ENCODE measurements at regions not wholly inside any gene's neighbourhood (a gene's known extent, or its start where the extent isn't known, plus 50 kb on each side); places are given as distances from the start of the nearest gene placed in this dataset.
A peak's percentile ranks its signal among the peaks of the same experiment; 100 is the strongest.

DNA sequence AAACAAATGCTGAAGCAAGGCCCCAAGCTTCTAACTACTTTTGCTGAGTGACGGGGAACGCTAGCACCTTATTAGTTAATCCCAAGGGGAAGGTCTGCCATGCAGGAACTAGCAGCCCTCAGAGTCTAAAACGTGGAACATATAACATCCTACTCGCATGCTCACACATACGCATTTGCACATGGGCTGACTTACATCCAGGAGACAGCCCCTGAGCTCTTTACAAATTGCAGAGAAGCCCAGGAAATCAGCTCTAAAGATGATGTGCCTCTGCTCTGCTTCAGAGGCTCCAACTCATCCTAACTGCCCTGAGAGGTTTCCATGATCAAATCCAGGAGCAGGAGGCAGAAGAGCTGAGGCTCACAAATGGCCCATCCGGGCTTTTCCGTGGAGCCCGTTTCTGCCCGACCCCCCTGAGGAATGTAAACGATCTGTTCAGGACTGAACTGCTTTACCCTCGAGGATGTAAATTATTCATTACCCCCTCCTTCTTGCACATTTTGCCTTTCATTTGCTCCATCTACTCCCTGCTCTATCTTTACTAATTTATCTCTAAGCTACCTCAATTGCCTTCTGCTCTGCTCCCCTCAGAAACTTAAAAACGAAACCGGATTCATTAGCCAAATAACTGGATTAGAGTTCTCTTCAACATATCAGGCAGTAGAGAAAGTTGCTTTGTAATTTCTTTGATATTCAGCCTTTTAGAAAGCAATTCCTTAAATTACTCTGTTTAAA is 141.9 kb upstream of the CCDC54 start:
- Histone ChIP-seq H3K36me3 (replicated peaks; ENCODE audit: control insufficient read depth, insufficient read depth, low read length) (no peaks in the 10 kb centered on the region), H3K4me3 (ENCODE audit: insufficient read depth, low read depth, low read length) (no peak overlapping the region), H3K27me3 (ENCODE audit: control insufficient read depth, insufficient read depth, low read length) (no peaks in the 10 kb centered on the region)
- DNase-seq, result peak; percentile 6

DNA sequence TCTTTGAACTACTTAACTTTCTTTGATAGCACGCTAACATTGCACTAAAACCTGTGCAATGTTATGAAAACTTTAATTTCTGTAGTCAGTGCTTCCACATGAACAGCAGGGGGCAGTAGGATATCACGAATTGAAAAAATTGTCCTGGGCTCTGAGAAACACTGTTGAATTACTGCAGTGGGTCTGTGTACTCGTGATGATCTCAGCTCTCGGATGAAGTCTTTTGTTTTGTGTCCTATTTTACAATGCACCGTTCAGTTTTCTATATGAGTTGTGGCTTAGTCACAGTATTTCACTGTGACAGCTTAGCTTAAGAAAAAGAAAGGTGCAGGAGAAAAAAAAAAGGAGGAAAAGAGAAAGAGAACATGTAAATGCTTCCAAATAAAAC is 141.3 kb upstream of the CCDC54 start:
- Histone ChIP-seq H3K4me3 (ENCODE audit: insufficient read depth, low read depth, low read length) (no peak overlapping the region), H3K27me3 (ENCODE audit: control insufficient read depth, insufficient read depth, low read length) (peaks cover 4% of the 10 kb centered on the region; the same call in 1 of the 2 replicates), H3K36me3 (replicated peaks; ENCODE audit: control insufficient read depth, insufficient read depth, low read length) (no peaks in the 10 kb centered on the region)
- peak; percentile 64 for DNase-seq

DNA sequence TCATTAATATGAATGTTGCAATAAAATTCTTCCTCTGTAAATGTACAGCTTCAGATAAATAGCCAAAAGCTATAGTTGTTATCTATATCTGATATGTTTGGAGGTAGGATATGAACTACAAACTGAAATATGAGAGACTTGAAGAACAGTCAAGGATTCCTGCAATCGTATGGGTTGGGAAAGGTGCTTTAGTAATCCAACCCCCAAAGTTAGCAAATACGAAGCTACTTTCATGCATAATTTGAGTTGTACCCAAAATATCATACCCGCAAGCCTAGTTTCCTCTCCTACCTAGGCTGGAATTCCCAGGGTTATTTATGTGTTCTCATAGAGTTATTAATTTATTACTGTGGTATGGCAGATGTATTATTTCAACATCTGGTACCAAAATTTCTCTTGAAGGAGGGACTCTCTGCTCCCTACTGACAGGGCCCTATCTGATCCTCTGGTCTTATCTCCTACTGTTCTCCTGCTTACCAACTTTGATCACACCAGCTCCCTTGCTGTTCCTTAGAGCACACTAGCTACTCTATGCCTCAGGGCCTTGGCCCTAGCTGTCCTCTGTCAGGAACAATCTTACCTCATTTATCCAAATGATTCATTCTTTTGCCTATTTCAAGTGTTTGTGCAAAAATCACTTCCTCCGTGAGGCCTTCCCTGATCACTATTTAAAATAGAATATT is 140.4 kb upstream of the CCDC54 start:
- H3K4me3 ChIP-seq (ENCODE audit: insufficient read depth, low read depth, low read length), result no peak overlapping the region
- no peaks in the 10 kb centered on the region for H3K36me3 ChIP-seq (replicated peaks; ENCODE audit: control insufficient read depth, insufficient read depth, low read length)
- peak; percentile 11 for DNase-seq

DNA sequence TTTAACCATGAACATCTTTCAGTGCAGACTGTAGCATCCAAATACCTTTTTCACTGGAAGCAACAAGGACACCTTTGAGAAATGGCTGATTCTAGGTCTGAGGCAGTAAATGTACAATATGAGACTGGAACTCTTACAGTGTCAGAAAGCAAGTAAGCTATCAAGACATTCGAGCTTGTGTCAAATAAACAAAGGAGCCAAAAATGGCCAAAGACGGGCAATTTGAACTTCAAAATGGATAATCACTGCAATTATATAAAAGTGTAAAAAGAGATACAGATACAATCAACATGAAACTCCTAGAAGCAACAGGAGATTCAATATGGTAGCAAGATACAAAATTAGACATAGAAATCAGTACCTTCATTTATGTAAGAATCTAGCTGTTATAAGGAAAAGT is 138.5 kb upstream of the CCDC54 start:
- Histone ChIP-seq H3K27me3 (ENCODE audit: control insufficient read depth, insufficient read depth, low read length) (peaks cover 7% of the 10 kb centered on the region; the same call in 1 of the 2 replicates), H3K4me3 (ENCODE audit: insufficient read depth, low read depth, low read length) (no peak overlapping the region), H3K36me3 (replicated peaks; ENCODE audit: control insufficient read depth, insufficient read depth, low read length) (no peaks in the 10 kb centered on the region)
- no peak for DNase-seq

More for the DNA sequence above, 140.4 kb upstream of the CCDC54 start:
- H3K27me3 ChIP-seq (ENCODE audit: control insufficient read depth, insufficient read depth, low read length), result peaks cover 7% of the 10 kb centered on the region; the same call in 1 of the 2 replicates

DNA sequence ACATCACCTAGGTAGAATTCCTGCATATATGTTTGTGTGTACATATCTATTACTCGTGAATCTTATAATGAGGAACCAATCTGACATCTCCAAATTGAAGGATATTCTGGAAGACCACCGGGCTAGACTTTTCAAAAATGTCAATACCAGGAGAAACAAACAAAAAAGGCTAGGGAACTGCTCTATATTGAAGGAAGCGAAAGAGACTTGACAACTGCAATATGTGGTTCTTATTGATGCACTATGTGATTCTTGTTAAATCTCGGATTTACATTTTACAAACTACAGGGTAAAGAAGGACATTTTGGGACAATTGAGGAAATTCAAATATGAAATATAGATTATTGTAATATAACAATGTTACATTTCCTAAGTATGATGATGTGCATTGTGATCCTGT is 137.5 kb upstream of the CCDC54 start:
- DNase-seq, result no peak
- Histone ChIP-seq H3K27me3 (ENCODE audit: control insufficient read depth, insufficient read depth, low read length) (peaks cover 7% of the 10 kb centered on the region; the same call in 1 of the 2 replicates), H3K36me3 (replicated peaks; ENCODE audit: control insufficient read depth, insufficient read depth, low read length) (no peaks in the 10 kb centered on the region), H3K4me3 (ENCODE audit: insufficient read depth, low read depth, low read length) (no peak overlapping the region)

DNA sequence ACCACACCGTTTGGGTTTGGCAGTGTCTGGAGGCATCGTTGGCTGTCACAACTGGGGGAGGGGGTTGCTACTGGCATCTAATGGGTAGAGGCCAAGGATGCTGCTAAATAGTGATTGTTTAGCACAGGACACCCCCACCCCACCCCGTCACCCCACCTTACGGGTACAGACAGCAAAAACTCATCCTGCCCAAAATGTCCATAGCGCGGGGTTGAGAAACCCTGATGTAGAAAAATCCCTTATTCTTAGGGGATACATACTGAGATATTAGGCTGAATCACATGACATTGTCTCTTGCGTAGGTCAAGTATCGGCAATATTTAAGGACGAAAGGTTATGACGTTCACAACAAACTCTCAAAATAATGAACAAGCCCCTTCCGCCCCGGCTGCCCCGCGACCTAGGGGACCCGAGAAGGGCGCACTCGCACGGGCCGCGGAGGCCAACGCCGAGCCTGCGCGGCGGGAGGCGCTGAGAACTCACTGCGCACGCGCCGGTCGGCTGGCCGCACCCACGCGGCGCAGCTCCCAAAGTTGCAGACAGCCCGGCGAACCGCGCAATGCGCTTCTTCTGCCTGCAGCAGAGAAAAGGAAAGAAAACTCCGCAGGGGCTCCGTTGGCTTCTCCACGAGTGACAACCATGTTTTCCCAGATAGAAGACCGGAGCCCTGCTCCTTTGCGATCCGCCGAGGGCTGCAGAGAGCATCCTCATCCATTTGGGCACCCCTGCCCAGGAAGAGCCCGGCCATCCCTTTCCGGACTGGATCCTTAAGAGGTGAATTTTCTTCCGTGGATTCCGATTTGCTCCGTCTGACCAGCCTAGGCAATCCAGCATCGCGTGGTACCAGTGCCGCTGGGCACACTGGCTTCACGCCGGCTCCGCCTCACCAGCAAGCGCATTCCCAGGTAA is 136.8 kb upstream of the CCDC54 start:
- peaks cover 7% of the 10 kb centered on the region; the same call in 1 of the 2 replicates for H3K27me3 ChIP-seq (ENCODE audit: control insufficient read depth, insufficient read depth, low read length)
- H3K36me3 ChIP-seq (replicated peaks; ENCODE audit: control insufficient read depth, insufficient read depth, low read length), result no peaks in the 10 kb centered on the region
- H3K4me3 ChIP-seq (ENCODE audit: insufficient read depth, low read depth, low read length), result peak overlapping the region; percentile 75
- peak; percentile 80 for DNase-seq

DNA sequence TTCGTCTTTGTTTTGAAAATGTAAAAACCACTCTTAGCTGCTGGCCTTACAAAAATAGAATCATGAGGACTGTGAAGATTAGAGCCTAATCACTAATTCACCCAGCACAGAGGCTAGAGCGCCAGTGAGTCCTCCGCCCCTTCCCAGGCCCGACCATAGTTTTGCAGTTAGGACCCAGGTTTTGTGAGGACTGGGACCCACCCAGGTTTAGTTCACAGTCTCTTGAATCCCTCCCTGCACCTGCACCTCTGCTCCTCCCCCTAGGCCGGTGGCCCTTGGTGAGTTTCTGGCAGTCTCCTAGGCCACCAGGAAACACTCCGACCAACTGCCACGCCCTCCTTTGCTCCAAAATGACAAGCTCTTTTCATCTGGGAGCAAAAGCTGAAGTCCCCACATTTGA is 136.0 kb upstream of the CCDC54 start:
- peak; percentile 7 for DNase-seq
- Histone ChIP-seq H3K36me3 (replicated peaks; ENCODE audit: control insufficient read depth, insufficient read depth, low read length) (no peaks in the 10 kb centered on the region), H3K4me3 (ENCODE audit: insufficient read depth, low read depth, low read length) (peak overlapping the region; percentile 75), H3K27me3 (ENCODE audit: control insufficient read depth, insufficient read depth, low read length) (peaks cover 7% of the 10 kb centered on the region; the same call in 1 of the 2 replicates)

DNA sequence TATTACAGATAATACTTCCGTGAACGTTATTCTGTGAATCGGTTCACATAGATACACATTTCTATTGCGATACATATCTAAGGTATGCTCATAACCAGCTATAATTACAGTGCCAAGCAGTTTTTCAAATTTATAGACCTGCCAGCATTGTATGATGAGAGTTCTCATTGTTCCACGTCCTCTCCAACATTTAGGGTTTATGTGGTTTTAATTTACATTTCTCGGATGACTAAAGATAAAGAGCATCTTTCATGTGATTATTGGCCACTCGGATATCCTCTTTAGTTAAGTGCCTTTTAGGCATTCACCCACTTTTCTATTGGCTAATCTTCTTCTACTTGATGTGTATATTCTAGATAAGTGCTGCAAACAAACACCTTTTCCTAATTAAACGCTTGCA is 134.7 kb upstream of the CCDC54 start:
- DNase-seq, result no peak
- Histone ChIP-seq H3K36me3 (replicated peaks; ENCODE audit: control insufficient read depth, insufficient read depth, low read length) (no peaks in the 10 kb centered on the region), H3K27me3 (ENCODE audit: control insufficient read depth, insufficient read depth, low read length) (peaks cover 7% of the 10 kb centered on the region; the same call in 1 of the 2 replicates), H3K4me3 (ENCODE audit: insufficient read depth, low read depth, low read length) (no peak overlapping the region)

DNA sequence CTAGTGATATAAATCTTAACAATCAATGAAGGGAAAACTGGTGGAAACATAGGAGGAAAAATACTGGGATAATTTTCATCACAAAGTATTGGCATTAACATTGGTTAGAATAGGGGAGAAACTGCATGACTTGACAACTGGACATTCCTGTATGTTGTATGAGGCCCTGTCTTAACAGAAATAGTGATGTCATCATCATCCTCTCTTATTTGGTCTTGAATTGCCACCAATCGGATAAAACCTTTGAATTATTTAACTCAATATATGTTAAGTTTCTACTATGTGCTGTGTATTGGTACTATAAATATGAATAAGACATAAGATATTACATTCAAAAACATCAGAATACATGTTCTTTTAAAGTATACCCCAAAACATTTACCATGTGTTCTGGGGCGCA is 130.1 kb upstream of the CCDC54 start:
- no peaks in the 10 kb centered on the region for H3K36me3 ChIP-seq (replicated peaks; ENCODE audit: control insufficient read depth, insufficient read depth, low read length)

DNA sequence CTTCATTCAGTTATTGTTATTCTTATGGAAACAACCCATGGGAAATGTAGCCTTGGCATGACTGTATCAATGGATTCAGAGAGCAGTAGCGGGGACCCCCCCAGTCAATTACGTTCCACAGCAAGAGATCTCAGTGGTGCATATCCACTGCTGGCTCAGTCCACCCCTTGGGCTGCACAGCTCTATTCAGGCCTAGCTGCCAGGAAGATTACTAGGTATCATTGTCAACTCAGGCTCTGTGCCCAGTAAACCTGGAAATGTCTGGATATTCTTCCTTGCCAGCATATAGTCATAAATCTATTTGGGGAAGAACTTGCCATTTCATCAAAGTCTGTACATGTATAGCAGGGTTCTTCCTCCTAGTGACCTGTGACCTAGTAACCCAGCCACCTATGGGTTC is 128.1 kb upstream of the CCDC54 start:
- H3K27me3 ChIP-seq (ENCODE audit: control insufficient read depth, insufficient read depth, low read length), result no peaks in the 10 kb centered on the region
- no peak for DNase-seq
- H3K36me3 ChIP-seq (replicated peaks; ENCODE audit: control insufficient read depth, insufficient read depth, low read length), result no peaks in the 10 kb centered on the region
- H3K4me3 ChIP-seq (ENCODE audit: insufficient read depth, low read depth, low read length), result no peak overlapping the region

More for the DNA sequence above, 130.1 kb upstream of the CCDC54 start:
- Histone ChIP-seq H3K4me3 (ENCODE audit: insufficient read depth, low read depth, low read length) (no peak overlapping the region), H3K27me3 (ENCODE audit: control insufficient read depth, insufficient read depth, low read length) (no peaks in the 10 kb centered on the region)
- no peak for DNase-seq

DNA sequence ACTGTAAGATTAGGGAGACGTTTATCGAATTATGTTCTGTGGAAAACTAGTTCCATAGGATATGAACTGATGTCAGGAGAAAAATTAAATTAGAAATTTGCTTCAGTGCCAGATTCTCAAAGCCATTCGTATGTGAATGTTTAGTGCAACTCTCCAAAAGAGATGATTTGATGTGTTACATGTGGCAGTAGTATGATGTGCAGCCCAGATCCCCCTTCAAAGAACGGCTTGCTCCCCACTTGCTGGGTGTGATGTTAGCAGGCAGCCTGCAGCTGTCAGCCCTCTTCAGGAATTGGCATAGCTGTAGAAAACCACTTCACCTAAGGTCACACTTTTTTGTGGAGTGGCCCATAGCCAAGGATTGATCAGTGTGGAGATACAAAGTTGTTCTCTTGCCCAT is 127.0 kb upstream of the CCDC54 start:
- Histone ChIP-seq H3K27me3 (ENCODE audit: control insufficient read depth, insufficient read depth, low read length) (no peaks in the 10 kb centered on the region), H3K4me3 (ENCODE audit: insufficient read depth, low read depth, low read length) (no peak overlapping the region), H3K36me3 (replicated peaks; ENCODE audit: control insufficient read depth, insufficient read depth, low read length) (no peaks in the 10 kb centered on the region)
- DNase-seq, result no peak

DNA sequence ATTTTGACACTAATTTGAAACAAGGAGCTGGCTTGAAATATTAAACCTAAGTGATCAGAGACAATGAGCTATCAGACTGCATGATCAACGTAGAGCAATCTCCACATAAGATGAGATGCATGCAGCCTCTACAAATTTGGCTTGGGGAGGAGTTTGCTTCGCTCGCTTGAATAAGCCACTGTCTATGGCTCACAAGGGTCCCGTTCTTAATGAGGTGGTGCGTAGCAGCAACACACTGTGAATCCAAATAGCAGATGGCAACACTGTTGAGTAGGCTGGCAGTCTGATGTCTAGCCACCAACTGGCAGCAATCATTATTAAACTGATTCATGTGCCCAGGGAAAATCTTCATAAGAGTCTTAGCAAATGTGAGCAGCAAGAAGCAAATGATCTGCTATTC is 125.4 kb upstream of the CCDC54 start:
- H3K4me3 ChIP-seq (ENCODE audit: insufficient read depth, low read depth, low read length), result no peak overlapping the region
- no peak for DNase-seq
- no peaks in the 10 kb centered on the region for H3K36me3 ChIP-seq (replicated peaks; ENCODE audit: control insufficient read depth, insufficient read depth, low read length)
- H3K27me3 ChIP-seq (ENCODE audit: control insufficient read depth, insufficient read depth, low read length), result no peaks in the 10 kb centered on the region

DNA sequence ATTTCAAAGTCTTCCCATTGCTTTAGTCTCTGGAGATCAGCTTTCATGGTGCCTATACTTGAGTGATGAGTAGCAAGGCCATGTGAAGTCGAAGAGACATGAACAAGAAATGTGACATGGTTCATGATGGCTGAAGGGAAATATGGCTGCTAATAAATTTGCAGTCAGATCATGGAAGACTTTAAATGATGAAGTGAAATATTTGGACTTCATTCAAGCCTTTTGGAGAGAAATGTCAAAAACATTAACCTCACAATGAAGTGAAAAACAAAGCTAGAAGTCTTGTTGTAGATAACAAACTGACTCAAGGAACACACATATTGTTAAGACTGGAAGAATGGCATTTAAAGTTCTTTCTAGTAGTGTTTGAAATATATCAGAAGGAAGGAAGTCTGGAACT is 120.3 kb upstream of the CCDC54 start:
- H3K36me3 ChIP-seq (replicated peaks; ENCODE audit: control insufficient read depth, insufficient read depth, low read length), result no peaks in the 10 kb centered on the region
- no peak for DNase-seq
- no peaks in the 10 kb centered on the region for H3K27me3 ChIP-seq (ENCODE audit: control insufficient read depth, insufficient read depth, low read length)
- H3K4me3 ChIP-seq (ENCODE audit: insufficient read depth, low read depth, low read length), result no peak overlapping the region

DNA sequence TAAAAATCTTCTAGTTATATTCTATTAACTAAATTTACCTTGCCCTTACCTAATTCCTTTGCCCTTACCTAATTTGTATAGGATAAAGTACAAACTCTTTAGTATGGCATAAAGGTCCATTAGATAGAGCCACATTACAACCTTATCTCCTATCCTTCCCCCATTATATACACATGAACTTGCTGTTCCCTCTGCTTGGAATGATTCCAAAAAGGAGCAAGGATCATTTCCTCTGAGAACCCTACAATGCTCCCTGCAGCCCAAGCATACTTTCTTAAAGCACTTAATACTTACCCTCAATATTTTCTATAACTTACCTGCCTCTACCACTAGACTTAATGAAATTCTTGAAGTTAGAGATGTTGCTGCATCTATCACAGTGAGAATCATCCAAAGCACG is 118.9 kb upstream of the CCDC54 start:
- no peaks in the 10 kb centered on the region for H3K36me3 ChIP-seq (replicated peaks; ENCODE audit: control insufficient read depth, insufficient read depth, low read length)
- DNase-seq, result no peak
- no peak overlapping the region for H3K4me3 ChIP-seq (ENCODE audit: insufficient read depth, low read depth, low read length)
- no peaks in the 10 kb centered on the region for H3K27me3 ChIP-seq (ENCODE audit: control insufficient read depth, insufficient read depth, low read length)
